HCT116 (cell line): ENCODE measurements at regions not wholly inside any gene's neighbourhood (a gene's known extent, or its start where the extent isn't known, plus 50 kb on each side); places are given as distances from the start of the nearest gene placed in this dataset.

ENCODE experiments used
- ATF3 ChIP-seq: IDR thresholded peaks from 2 replicates; pipeline ENCODE4 v1.6.1; 2012
- EZH2 ChIP-seq: fragments of 200-600 bp; sonication (generic); IDR thresholded peaks from 2 replicates; pipeline ENCODE4 v1.6.1; 2017; ENCODE audit warnings: antibody characterized with exemption, mixed run types
- FOSL1 ChIP-seq: IDR thresholded peaks from 2 replicates; pipeline ENCODE4 v1.6.1; 2012; ENCODE audit warnings: low read depth
- JUND ChIP-seq: IDR thresholded peaks from 2 replicates; pipeline ENCODE4 v1.6.1; 2012
- MAX ChIP-seq: IDR thresholded peaks from 2 replicates; pipeline ENCODE4 v1.6.1; 2012
- POLR2A ChIP-seq: IDR thresholded peaks from 2 replicates; pipeline ENCODE4 v1.7.0; 2011; ENCODE audit warnings: borderline replicate concordance; ENCODE audit not compliant: insufficient read depth, insufficient read length; ENCODE audit errors: extremely low read depth
- POLR2AphosphoS5 ChIP-seq: IDR thresholded peaks from 2 replicates; pipeline ENCODE4 v1.6.1; 2011; ENCODE audit warnings: mild to moderate bottlenecking, low read depth, low read length, moderate library complexity
- RAD21 ChIP-seq: IDR thresholded peaks from 2 replicates; pipeline ENCODE4 v1.6.1; 2012; ENCODE audit warnings: low read depth, mild to moderate bottlenecking
- REST ChIP-seq: IDR thresholded peaks from 2 replicates; pipeline ENCODE4 v1.6.1; 2012; ENCODE audit warnings: low read depth
- TCF7L2 ChIP-seq: IDR thresholded peaks from 2 replicates; pipeline ENCODE4 v1.7.0; 2011; ENCODE audit warnings: borderline replicate concordance, inconsistent platforms; ENCODE audit not compliant: insufficient read depth, insufficient read length; ENCODE audit errors: extremely low read depth
- YY1 ChIP-seq: IDR thresholded peaks from 2 replicates; pipeline ENCODE4 v1.6.1; 2011; ENCODE audit warnings: low read length, low read depth, moderate library complexity, mild to moderate bottlenecking; ENCODE audit not compliant: insufficient replicate concordance; ENCODE audit errors: extremely low read depth
- ZBTB33 ChIP-seq: IDR thresholded peaks from 2 replicates; pipeline ENCODE4 v1.6.1; 2011; ENCODE audit warnings: mild to moderate bottlenecking, low read length, moderate library complexity; ENCODE audit not compliant: insufficient replicate concordance; ENCODE audit errors: extremely low read depth
- TF ChIP-seq, protein P1 (sequence below), 3 experiments: fragments of 200-600 bp in 1 of 3; sonication (generic) in 1 of 3; IDR thresholded peaks in 2 of 3; conservative IDR thresholded peaks in 1 of 3; 2 replicates each; pipeline ENCODE4 v1.5.1; 2012 to 2017; ENCODE audit warnings: low read depth in 2 of 3, low read length in 2 of 3, antibody characterized with exemption in 1 of 3, borderline replicate concordance in 1 of 3, control low read depth in 1 of 3, mild to moderate bottlenecking in 1 of 3, mixed read lengths in 1 of 3, mixed run types in 1 of 3, moderate library complexity in 1 of 3; ENCODE audit not compliant: insufficient read depth in 1 of 3

DNA sequence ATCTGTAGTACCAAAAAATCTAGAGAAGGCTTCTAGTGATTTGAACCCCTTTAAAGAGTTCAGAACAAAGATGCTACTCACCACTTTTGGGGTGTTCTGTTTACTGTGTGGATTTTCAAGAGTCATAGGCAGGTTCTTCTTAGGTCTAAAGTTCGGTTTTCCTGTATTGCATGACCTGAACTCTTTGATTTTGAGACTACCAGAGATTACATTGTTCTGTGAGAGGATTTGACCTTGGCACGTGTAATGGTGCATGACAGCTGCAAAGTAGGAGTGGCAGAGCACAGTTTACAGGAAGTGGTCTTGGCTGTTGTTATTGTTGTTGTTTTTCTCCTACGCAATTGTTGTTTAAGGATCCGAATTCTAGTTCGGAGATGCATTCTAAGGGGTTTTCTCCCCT, 592.7 kb downstream of the EPHA7 start:
- TF ChIP-seq POLR2A (no peak), POLR2AphosphoS5 (no peak), ATF3 (no peak), TCF7L2 (no peak), REST (no peak), YY1 (no peak), JUND (no peak), ZBTB33 (no peak), RAD21 (no peak), EZH2 (no peak), MAX (no peak), FOSL1 (no peak)
- TF ChIP-seq, protein P1, sequence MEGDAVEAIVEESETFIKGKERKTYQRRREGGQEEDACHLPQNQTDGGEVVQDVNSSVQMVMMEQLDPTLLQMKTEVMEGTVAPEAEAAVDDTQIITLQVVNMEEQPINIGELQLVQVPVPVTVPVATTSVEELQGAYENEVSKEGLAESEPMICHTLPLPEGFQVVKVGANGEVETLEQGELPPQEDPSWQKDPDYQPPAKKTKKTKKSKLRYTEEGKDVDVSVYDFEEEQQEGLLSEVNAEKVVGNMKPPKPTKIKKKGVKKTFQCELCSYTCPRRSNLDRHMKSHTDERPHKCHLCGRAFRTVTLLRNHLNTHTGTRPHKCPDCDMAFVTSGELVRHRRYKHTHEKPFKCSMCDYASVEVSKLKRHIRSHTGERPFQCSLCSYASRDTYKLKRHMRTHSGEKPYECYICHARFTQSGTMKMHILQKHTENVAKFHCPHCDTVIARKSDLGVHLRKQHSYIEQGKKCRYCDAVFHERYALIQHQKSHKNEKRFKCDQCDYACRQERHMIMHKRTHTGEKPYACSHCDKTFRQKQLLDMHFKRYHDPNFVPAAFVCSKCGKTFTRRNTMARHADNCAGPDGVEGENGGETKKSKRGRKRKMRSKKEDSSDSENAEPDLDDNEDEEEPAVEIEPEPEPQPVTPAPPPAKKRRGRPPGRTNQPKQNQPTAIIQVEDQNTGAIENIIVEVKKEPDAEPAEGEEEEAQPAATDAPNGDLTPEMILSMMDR (IDR thresholded peaks at IDR 0.05 in 2 of 3, conservative IDR thresholded peaks at IDR 0.05 in 1 of 3; ENCODE audit: borderline replicate concordance in 1 of 3, insufficient read depth in 1 of 3, low read depth in 2 of 3, low read length in 2 of 3): no peak
